G401 (cell line): ENCODE measurements at regions not wholly inside any gene's neighbourhood (a gene's known extent, or its start where the extent isn't known, plus 50 kb on each side); places are given as distances from the start of the nearest gene placed in this dataset.

ENCODE experiments used
- DNase-seq: peaks from one replicate; pipeline ENCODE4 v3.0.0-alpha.2; 2015; ENCODE audit warnings: low spot score
- in situ Hi-C: cut with HindIII; loops from 2 replicates; pipeline ENCODE4 v1.10.0; 2016; ENCODE audit warnings: low sequenced_read_pairs, mixed read lengths

DNA sequence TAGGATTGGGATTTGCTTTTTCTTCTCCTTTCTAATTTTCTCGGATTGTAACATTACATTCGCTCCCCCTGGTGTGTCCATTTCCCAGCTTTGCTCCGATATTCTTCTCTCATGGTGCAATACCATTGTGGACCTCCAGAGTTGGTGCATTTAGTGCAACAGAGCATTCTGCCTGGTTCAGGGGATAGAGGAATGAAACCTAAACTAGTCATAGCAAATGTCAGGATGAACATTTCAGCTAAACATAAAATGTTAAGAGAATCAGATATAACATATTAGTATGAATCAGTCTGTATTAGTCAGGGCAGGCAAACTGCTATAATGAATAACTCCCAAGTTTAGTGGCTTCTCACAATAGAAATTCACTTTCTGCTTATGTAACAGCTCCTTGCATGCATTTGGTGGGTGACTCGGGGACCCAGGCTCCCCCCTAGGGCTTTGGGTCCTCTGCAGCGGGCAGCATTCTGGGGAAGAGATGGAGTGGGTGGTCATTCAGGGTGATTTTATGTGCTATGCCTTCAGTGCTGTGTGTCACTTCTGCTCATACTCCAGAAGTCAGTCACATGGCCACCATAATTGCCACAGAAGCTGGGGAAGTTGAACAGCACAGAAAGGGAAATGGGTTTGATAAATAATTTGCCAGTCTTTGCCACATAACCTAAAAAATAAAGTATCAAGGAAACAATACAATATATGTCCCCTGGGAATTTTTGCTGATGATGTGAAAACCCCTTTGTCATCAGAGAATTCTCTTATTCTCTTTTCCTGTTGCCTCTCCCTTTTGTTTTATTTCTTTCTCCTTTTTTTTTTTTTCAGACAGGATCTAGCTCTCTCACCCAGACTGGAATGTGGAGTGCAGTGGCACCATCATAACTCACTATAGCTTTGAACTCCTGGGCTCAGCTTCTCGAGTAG, 111.0 kb downstream of the HSPH1 start:
- in situ Hi-C loops, result no loop called here
- no peak for DNase-seq

DNA sequence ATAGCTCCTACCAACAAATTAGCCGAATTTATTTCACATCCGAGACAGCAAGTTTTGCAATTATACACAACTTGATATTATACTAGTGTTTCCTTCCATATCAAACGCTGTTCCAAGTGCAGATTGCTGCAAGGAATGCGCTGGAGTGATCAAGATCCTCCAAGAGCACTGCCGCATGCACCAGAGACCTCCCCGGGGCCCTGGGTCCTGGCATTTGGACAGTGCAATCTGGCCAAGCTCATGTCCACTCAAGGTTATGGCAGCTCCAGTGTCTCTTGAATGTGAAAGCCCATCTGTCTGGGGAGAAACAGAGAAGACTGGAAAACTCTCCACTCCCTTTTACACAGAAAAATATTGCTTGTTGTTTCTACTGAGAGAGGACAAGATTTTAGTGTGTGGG, 111.9 kb downstream of the HSPH1 start:
- in situ Hi-C loops, result no loop called here
- peak; percentile 53 for DNase-seq

DNA sequence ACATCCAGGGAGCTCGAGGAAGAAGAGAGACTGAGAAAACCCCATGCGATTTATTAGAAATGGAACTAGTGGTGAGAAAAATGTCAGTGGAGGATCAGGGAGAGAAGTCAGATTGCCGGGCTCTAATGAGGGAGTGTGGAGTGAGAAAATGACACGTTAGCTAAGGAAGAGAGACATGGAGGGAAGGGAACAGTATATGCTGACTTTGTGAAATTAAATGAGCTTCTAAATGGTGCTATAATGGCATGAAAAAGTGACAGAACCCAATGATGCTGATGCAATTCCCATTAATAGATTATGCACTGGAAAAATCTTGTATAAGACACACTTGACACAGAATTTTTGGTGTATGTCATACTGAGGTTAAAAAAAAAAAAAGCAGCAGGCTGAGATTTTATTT, 112.6 kb downstream of the HSPH1 start:
- in situ Hi-C loops, result no loop called here
- DNase-seq, result no peak

DNA sequence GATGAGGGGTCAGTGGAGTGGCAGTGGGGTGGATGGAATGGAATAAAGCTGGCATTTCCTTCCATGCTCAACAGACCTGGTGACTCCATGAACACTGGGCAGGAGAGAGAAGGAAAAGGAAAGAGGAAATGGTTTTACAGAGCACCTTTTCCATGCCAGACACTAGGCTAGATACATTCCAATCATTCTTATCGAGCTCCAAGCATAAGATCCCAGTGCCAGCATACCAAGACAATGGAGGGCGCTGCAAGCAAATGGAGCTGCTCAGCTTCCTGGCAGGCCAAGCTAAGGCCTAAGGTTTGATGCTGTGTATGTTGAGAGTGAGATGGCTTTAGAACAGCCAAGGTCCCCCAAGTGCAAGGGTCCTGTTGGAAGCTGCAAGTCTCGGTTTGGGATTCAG, 113.2 kb downstream of the HSPH1 start:
- DNase-seq, result no peak
- in situ Hi-C loops, result no loop called here

DNA sequence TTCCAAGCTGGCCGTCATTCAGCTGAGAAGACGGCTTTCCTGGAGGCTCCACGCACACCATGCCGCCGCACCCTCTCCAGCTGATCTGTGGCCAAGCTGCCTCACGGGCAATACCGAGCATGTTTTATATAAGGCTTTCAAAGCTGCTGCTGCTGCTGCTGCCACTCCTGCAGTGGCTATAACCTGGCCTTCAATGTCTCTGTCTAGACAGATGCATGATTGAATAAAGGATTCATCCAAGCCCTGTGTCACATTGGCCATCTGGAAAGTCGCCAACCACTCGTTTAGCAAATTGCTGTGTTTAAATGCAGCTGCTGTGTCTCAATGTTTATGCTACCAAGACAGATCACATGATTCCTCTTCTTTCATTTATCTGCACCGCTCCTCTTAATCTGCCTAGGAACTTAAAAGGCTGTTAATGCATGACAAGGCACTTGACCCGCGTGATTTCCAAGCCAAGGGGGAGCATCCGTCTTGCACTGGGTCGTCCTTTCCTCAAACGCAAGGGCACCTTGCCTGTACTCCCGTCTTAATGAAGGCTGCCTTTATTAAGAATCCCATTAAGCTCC, 114.3 kb downstream of the TEX26 start:
- peak; percentile 45 for DNase-seq
- in situ Hi-C loops, result no loop called here

DNA sequence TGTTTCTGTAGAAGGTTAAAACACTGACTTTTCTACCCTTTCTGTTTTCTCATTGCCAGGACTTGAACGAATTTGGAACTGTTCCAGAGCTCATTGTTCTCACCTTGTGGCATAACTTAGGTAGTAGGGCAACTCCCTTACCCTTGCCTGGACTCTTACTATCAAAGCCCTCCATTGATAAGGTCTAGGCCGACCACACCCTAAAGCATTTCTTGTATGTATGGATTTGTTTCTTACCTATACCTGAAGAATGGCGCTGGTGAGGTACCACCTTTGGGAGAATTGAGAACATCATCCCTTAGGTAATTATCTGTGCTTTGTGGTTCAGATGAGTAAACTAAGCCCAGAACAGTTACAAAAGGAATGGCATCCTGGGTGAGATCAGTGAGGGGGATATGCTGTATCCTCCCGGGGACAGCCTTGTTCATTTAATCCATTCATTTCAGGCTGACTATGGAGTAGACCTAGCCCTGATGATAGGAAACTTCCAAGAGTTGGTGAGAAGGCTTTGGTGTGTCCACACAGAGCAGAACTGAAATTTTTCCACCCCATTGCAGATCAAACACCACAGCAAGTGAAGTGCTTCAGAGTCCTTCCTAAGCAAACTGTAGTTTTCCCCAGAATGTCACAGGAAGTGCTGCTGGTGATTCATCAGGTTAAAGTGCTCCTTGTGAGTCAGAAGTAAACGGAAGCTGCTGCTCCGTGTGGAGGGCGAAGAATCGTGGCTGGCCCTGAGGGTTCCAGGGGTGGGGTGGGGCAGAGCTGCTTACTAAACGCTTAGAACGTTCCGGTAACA, 113.0 kb downstream of the TEX26 start:
- in situ Hi-C loops, result no loop called here
- DNase-seq, result no peak

DNA sequence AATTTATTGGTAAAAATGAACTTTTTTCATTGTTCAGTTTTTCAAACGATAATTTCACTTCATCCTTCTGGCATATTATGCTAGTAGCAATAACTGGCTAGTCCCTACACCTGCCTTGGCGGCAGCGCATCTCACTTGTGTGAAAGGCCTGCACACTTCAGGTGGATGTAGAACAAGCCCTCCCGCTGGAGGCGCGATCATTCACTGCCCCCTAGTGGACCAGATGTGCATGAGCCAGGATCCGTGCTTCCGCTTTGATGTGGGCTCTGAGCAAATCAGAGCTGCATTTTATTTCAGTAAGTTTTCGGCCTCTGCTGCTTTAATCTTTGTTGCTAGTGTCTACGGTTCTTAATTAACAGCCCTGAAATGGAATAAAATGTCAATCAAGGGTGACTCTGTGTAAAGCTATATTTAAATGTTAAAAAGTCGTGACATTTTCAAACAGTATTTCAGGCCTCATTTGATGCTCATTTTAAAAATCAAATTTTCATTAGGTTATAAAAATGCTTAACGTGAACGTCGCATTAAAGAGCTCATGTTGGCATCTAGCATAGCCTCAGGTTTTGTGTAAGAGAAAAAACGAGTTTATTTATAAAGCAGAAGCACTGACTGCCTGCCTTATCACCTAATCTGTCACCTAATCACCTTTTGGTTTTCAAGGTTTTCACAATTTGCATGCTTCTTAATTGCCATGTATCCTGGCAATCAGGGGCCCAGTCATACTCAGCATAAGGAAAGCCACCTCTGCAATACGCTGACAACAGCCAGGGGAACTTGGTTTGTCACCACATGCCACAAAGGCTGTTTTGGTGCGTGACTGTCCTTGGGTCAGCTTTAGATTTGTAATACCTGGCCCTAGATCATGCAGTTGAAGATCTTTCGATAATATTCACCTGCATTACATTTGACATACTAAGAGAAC, 112.2 kb downstream of the TEX26 start:
- in situ Hi-C loops, result no loop called here
- DNase-seq, result peak; percentile 84

DNA sequence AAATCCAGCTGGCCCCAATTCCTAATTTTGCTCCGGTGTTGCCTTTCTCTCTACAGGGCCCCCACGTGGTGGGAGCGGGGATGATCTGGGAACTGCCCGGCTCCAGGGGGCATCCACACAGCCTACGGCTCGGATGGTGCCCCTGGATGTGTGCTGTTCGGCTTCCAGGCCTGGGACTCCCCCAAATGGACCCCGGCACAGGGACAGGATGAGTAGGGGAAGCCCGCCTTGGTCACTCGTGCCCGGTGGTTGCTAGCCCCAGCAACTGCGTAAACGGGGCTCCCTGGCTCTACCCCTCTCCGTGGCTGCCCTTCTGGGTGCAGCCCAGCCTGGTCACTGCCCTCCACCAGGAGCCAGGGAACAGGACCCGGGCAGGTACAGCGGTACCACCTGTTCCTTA, 111.5 kb downstream of the TEX26 start:
- in situ Hi-C loops, result no loop called here

DNA sequence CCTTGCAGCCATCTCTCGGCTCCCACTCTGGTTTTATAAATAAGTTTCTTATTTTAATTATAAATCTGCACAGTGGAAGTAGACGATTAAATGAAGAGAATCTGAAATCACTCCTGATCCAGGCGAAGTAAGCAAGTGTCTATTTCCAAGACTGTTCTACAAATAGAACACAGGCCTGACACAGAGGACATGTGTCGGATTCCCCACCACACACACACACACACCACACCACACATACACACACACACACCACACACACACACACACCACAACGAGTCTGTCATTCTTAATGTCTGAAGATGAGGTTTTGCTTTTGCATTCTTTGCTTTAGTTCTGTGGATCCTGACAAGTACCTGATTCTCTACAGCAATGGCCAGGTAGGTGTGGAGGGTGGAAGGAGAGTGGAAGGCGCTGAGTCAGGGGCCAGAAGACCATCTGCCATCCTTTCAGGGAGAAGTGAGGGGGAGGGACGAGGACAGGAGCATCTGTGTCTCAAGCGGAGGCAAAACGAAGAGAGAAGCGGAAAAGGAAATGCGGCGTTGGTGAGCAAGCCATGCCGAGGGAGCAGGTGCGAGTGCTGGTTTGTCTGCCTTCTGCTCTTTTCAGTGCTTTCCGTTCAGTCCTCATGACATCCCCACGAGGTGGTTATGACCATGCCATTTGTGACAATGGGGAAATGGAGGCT, 110.2 kb downstream of the TEX26 start:
- in situ Hi-C loops, result no loop called here
- DNase-seq, result peak; percentile 46

More for the DNA sequence above, 111.5 kb downstream of the TEX26 start:
- no peak for DNase-seq

DNA sequence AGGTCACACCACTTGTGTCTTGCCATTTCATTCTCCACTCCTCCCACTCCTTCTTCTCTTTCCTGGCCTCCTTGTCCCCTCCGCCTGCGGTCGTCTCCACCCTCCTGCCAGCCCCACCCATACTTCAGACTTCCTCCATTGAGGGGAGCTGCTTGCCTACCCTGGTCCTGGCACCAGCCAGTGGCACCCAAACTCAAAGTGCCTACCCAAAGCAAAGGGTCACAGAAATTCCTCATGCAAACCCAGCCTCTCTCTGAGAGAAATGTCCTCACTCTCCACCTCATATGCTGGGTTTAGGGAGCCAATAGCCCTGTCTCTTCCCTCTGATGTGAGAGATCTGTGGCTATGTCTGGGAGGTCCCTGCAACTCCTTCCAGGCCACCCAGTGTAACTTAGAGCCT, 109.6 kb downstream of the TEX26 start:
- DNase-seq, result no peak
- in situ Hi-C loops, result no loop called here

DNA sequence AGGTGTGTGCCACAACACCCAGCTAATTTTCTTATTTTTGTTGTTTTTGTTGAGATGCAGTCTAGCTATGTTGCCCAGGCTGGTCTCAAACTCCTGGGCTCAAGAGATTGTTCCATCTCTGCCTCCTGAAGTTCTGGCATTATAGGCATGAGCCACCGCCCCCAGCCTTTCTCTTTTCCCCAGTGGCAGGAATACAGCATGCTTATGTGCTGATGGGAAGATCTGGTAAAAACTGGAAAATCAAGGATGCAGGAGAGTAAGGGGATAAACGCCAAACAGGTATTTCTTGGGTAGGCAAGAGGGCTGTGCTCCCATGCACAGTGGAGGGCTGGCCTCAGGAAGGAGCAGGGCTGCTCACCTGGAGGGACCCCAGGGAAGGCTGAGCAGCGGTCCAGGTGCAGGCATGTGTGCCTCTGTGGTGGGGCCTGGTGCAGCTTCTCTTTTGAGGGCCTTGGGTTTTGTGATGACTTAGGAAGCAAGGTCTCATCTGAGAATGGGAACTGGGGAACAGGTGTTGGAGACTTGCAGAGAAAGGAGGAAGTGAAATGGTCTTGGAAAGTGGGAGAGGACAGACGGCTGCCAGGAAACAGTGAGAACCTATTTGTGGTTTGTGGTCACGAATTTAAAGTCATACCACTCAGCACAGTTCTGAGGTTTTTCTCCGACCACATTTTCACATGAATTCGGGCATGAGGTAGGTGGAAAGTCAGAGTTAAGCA, 106.5 kb downstream of the TEX26 start:
- no peak for DNase-seq
- in situ Hi-C loops, result no loop called here

DNA sequence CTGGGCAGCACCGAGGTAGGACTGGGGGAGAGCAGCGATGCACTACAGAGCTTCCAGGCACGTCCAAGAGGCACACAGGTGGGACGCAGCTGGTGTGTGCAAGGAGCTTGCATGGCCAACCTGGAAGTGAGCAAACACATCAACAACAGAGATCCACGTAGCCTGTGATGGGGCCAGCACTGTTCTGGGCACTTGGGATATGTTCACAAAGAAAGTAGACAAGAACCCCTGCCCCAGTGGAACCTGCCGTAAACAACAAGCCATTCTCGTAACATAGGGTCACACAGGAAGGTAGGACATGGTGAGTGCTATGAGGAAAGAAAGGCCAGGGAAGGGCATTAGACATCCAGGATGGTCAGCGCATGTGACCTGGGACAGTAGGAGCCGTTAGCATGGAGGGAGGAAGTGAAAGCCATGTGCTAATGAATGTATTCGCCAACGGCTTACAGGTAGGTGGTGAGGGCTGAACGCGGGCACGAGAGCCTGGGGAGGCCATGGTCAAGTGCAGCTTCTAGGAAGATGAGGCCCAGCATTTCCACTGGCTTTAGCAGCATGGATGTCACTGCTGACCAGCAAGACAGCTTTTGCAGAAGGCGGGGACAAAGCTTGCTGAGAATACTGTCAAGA, 105.5 kb downstream of the TEX26 start:
- no peak for DNase-seq
- in situ Hi-C loops, result no loop called here

DNA sequence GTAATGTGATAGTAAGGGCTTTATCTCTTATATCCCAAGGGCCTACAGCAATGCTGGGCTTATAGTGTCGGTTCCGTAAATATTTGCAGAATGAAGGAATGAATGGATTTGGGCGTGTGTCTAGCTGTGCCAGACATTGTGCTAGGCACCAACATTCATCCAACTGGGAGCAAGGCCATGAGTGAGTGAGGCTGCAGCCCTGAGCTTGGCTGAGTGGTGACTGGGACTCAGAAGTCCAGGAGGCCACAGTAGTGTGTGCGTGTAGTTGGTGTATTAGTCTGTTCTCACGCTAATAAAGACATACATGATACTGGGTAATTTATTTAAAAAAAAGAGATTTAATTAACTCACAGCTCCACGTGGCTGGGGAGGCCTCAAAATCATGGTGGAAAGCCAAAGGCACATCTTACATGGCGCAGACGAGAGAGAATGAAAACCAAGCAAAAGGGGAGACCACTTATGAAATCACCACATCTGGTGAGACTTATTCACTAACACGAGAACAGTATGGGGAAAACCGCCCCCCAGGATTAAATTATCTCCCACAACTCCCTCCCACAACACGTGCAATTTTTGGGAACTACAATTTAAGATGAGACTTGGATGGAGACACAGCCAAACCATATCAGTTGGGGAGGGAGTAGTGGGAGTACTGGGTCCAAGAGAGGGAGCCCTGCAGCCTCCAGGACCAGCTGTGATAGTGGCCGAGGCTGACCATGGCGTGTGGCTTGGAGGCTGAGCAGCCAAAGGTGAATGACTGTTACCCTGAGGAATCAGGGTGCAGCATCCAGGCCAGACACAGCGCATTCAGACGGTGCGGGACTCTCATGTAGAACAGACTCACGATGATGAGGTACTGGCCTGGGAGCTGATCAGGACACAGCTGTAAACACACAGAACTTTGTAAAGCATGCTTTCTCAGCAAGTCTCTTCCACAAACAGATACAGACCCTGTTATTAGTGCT, 104.6 kb downstream of the TEX26 start:
- in situ Hi-C loops, result no loop called here

DNA sequence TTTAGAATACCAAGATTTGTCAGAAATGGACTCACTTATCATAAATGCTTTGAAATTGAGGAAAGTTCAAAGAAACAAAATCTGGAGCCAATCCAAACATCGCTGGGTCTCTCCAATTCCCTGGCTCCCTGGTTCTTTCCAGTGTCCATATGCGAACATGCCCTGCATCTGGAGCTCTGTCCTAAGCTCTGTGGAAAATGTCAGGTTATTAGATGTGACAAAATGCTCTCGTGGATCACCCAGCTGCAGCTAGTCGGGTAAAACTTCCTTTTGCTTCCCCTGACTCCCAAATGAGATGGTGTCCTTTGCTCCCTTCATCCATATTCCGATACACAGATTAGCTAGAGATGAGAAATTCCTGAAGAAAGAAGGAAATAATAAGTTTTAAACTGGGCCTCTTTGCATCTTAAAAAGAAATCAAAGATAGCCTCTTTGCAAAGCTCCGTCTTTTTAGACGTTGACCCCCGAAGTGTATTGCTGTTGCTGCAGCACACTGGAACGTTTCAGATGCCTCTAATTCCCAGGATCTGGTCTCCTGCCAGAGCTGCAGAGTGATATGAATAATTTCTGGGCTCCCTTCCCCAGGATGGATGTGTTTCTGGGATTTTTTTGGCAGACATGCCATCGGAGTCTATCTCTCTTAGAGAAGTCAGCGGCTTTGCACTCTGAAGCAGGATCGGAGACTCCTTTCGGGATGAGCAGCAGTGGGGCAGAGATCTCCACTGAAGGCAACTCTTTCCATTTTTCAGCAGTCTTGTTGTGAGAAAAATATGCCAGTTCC, 102.9 kb downstream of the TEX26 start:
- in situ Hi-C loops, result no loop called here
- peak; percentile 89 for DNase-seq

More for the DNA sequence above, 104.6 kb downstream of the TEX26 start:
- no peak for DNase-seq

DNA sequence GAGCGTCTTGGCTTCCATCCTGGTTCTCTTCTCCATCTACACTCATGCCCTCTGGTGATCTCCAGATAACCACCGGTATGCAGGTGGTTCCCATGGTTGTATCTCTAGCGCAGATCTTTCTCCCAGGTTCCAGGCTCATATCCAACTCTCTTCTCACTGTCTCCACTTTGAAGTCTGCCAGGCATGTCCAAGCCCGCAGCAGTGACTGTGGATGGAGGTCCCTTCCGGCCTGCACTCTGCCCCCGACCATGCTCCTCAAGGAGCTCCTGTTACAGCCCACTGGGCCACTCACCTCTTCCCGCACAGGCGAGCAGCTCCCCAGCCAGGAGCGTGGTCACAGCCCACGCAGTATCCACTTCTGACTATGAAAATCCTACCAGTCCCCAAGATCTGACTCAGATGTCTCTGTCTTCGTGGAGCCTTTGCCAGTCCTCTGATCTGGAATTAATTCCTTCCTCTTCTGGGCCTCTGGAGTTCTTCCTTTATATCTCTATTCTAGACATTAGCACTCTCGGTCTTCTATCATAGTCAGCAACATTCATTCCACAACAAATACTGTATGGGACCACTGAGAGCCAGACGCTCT, 100.2 kb downstream of the TEX26 start:
- DNase-seq, result no peak
- in situ Hi-C loops, result no loop called here
